ENCODE measurements at regions not wholly inside any gene's neighbourhood (a gene's known extent, or its start where the extent isn't known, plus 50 kb on each side); places are given as distances from the start of the nearest gene placed in this dataset.
A peak's percentile ranks its signal among the peaks of the same experiment; 100 is the strongest.

DNA sequence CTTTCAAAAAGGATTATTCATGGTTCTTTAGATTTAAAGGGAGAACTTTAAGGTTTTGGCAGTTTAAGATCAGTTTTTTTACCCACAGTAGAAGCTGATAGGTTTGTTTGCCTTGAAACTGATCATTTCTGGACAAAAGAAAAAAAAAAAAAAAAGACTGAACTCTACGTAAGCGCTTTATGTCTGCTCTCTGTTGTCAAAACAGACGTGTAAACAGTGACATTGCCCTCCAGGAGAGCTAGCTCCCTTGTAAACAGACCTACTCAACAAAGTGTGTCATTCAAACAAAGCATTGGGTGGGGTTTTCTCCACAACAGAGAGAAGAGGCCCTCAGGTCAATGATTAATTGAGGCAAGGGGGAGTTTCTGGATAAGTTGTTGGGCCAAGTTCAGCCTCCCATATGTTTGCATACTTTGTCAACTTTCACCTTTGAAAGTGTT, 568.1 kb upstream of the LRRN3 start (continued):
- TF ChIP-seq TCF7 (IDR thresholded peaks at IDR 0.05; ENCODE audit: low read depth): peak; percentile 94
- TF ChIP-seq TBX3 (IDR thresholded peaks at IDR 0.05; ENCODE audit: borderline replicate concordance): peak; percentile 86
- TF ChIP-seq, protein P1, sequence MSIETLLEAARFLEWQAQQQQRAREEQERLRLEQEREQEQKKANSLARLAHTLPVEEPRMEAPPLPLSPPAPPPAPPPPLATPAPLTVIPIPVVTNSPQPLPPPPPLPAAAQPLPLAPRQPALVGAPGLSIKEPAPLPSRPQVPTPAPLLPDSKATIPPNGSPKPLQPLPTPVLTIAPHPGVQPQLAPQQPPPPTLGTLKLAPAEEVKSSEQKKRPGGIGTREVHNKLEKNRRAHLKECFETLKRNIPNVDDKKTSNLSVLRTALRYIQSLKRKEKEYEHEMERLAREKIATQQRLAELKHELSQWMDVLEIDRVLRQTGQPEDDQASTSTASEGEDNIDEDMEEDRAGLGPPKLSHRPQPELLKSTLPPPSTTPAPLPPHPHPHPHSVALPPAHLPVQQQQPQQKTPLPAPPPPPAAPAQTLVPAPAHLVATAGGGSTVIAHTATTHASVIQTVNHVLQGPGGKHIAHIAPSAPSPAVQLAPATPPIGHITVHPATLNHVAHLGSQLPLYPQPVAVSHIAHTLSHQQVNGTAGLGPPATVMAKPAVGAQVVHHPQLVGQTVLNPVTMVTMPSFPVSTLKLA (IDR thresholded peaks at IDR 0.05): no peak
- TF ChIP-seq CCDC6 (CRISPR knock-in tag; IDR thresholded peaks at IDR 0.05): peak; percentile 24; the same call in 1 of the 2 replicates
- TF ChIP-seq ZNF598 (CRISPR knock-in tag; IDR thresholded peaks at IDR 0.05; ENCODE audit: borderline replicate concordance): no peak
- 0 out of 2 replicates have a peak, but pooled peaks have one; percentile 44 for TF ChIP-seq ZFP37 (CRISPR knock-in tag; IDR thresholded peaks at IDR 0.05; ENCODE audit: borderline replicate concordance)
- no peak for TF ChIP-seq ZNF101 (CRISPR knock-in tag; IDR thresholded peaks at IDR 0.05; ENCODE audit: borderline replicate concordance, low read depth)
- TF ChIP-seq ADNP (CRISPR knock-in tag; IDR thresholded peaks at IDR 0.05): no peak
- TF ChIP-seq BATF2 (CRISPR knock-in tag; IDR thresholded peaks at IDR 0.05): no peak
- TF ChIP-seq KDM6A (CRISPR knock-in tag; IDR thresholded peaks at IDR 0.05; ENCODE audit: low read depth): peak; percentile 82; the same call in 1 of the 2 replicates
- TF ChIP-seq DMAP1 (CRISPR knock-in tag; IDR thresholded peaks at IDR 0.05): no peak
- peak; percentile 61; the same call in 1 of the 2 replicates for TF ChIP-seq ZNF556 (CRISPR knock-in tag; IDR thresholded peaks at IDR 0.05; ENCODE audit: borderline replicate concordance)
- TF ChIP-seq, protein P2, sequence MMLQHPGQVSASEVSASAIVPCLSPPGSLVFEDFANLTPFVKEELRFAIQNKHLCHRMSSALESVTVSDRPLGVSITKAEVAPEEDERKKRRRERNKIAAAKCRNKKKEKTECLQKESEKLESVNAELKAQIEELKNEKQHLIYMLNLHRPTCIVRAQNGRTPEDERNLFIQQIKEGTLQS (CRISPR knock-in tag; IDR thresholded peaks at IDR 0.05): no peak
- TF ChIP-seq ZKSCAN1 (IDR thresholded peaks at IDR 0.05; ENCODE audit: low read length): 0 out of 2 replicates have a peak, but pooled peaks have one; percentile 42
- peak; percentile 87 for TF ChIP-seq FOXJ3 (CRISPR knock-in tag; IDR thresholded peaks at IDR 0.05; ENCODE audit: borderline replicate concordance)
- TF ChIP-seq TAF1 (CRISPR knock-in tag; IDR thresholded peaks at IDR 0.05): no peak
- TF ChIP-seq CAMTA2 (CRISPR knock-in tag; IDR thresholded peaks at IDR 0.05; ENCODE audit: borderline replicate concordance): no peak
- peak; percentile 68; the same call in 1 of the 2 replicates for TF ChIP-seq ARID2 (CRISPR knock-in tag; IDR thresholded peaks at IDR 0.05; ENCODE audit: borderline replicate concordance)
- TF ChIP-seq PRDM10 (CRISPR knock-in tag; IDR thresholded peaks at IDR 0.05; ENCODE audit: low read depth): peak; percentile 48; the same call in 1 of the 2 replicates
- TF ChIP-seq ZFX (CRISPR knock-in tag; IDR thresholded peaks at IDR 0.05; ENCODE audit: low read depth): 0 out of 2 replicates have a peak, but pooled peaks have one; percentile 15
- TF ChIP-seq CREB1 (IDR thresholded peaks at IDR 0.05): peak; percentile 75
- peak; percentile 90 for TF ChIP-seq CREB1 (CRISPR knock-in tag; IDR thresholded peaks at IDR 0.05)
- peak; percentile 96 for TF ChIP-seq SOX13 (IDR thresholded peaks at IDR 0.05)
- TF ChIP-seq SOX13 (CRISPR knock-in tag; conservative IDR thresholded peaks at IDR 0.05 in 1 of 2, IDR thresholded peaks at IDR 0.05 in 1 of 2): peak in 1 of 2 experiments; percentile 99; a peak in 2 of 4 replicates
- TF ChIP-seq HNRNPL (IDR thresholded peaks at IDR 0.05; ENCODE audit: low read depth, low read length): no peak
- TF ChIP-seq ZFP36L1 (CRISPR knock-in tag; IDR thresholded peaks at IDR 0.05): peak; percentile 70; the same call in 1 of the 2 replicates
- no peak for TF ChIP-seq LCORL (IDR thresholded peaks at IDR 0.05)
- TF ChIP-seq LCORL (CRISPR knock-in tag; IDR thresholded peaks at IDR 0.05): peak; percentile 66; the same call in 1 of the 2 replicates
